A549 (cell line): ENCODE measurements at regions not wholly inside any gene's neighbourhood (a gene's known extent, or its start where the extent isn't known, plus 50 kb on each side); places are given as distances from the start of the nearest gene placed in this dataset.

Source experiments
- CBX2 ChIP-seq: fragments of 200-600 bp; sonication (generic); IDR thresholded peaks from 2 replicates; pipeline ENCODE4 v1.6.1; 2016; ENCODE audit warnings: low read depth, mild to moderate bottlenecking, borderline replicate concordance
- JUNB ChIP-seq: fragments of >200 bp; sonication (Bioruptor Twin); formaldehyde crosslinking; IDR thresholded peaks from 2 replicates; pipeline ENCODE4 v1.6.1; 2016
- KDM1A ChIP-seq: fragments of 200-600 bp; sonication (generic); IDR thresholded peaks from 2 replicates; pipeline ENCODE4 v1.6.1; 2016; ENCODE audit warnings: low read depth, mild to moderate bottlenecking
- MYC ChIP-seq: IDR thresholded peaks from 2 replicates; pipeline ENCODE4 v1.6.1; 2012; ENCODE audit warnings: mild to moderate bottlenecking, inconsistent platforms, low read length, improper control_type of control experiment, borderline replicate concordance
- NPAS2 ChIP-seq: fragments of 250-450 bp; sonication (Bioruptor Pico); IDR thresholded peaks from 2 replicates; pipeline ENCODE4 v1.8.0; 2022; ENCODE audit warnings: mild to moderate bottlenecking, moderate library complexity, borderline replicate concordance
- SREBF2 ChIP-seq: fragments of 450-650 bp; IDR thresholded peaks from 2 replicates; pipeline ENCODE4 v1.6.1; 2014; ENCODE audit warnings: mild to moderate bottlenecking, moderate library complexity
- TF ChIP-seq, protein P1 (sequence below): fragments of >200 bp; sonication (Bioruptor Twin); formaldehyde crosslinking; IDR thresholded peaks from 3 replicates; pipeline ENCODE4 v1.5.1; 2016
- TF ChIP-seq, protein P2 (sequence below): fragments of 200-600 bp; sonication (generic); IDR thresholded peaks from 2 replicates; pipeline ENCODE4 v1.6.1; 2016; ENCODE audit warnings: antibody characterized with exemption, mild to moderate bottlenecking, moderate library complexity
- TF ChIP-seq, protein P3 (sequence below): IDR thresholded peaks from 2 replicates; pipeline ENCODE4 v1.6.1; 2012

DNA sequence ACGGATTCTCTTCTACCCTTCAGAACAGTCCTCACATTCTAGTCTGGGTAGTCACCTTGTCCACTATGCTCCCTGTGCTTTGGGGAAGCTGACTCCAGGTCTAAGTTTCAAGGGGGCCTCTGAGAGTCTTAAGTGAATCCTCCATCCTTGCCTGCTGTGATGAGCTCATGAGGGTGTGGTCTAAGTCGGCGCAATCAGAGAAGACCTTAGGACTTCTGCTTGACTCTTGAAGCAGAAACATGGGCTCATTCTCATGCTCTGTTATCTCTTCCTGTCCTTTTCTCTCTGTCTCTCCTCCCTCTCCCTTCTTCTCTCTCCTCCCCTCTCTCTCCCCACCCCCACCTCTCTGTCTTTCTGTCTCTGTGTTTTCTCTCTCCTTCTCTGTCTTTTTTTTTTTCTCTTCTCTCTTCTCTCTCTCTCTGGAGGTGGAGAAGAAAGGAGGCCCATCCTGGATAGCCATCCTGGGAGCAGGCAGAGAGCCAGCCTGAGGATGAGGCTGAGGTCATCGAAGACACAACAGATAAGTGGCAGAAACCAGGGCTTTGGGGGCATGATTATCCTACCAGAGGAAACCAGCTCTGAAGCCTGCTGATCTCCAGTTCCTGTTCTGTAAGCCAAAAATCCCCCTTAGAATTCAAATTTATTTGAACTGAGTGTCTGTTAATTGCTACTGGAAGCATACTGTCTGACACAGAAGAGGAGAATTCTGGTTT is 245.6 kb downstream of the SIPA1L2 start:
- TF ChIP-seq, protein P1, sequence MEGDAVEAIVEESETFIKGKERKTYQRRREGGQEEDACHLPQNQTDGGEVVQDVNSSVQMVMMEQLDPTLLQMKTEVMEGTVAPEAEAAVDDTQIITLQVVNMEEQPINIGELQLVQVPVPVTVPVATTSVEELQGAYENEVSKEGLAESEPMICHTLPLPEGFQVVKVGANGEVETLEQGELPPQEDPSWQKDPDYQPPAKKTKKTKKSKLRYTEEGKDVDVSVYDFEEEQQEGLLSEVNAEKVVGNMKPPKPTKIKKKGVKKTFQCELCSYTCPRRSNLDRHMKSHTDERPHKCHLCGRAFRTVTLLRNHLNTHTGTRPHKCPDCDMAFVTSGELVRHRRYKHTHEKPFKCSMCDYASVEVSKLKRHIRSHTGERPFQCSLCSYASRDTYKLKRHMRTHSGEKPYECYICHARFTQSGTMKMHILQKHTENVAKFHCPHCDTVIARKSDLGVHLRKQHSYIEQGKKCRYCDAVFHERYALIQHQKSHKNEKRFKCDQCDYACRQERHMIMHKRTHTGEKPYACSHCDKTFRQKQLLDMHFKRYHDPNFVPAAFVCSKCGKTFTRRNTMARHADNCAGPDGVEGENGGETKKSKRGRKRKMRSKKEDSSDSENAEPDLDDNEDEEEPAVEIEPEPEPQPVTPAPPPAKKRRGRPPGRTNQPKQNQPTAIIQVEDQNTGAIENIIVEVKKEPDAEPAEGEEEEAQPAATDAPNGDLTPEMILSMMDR: no peak
- no peak for TF ChIP-seq JUNB
- no peak for TF ChIP-seq NPAS2 (CRISPR knock-in tag)
- TF ChIP-seq, protein P2, sequence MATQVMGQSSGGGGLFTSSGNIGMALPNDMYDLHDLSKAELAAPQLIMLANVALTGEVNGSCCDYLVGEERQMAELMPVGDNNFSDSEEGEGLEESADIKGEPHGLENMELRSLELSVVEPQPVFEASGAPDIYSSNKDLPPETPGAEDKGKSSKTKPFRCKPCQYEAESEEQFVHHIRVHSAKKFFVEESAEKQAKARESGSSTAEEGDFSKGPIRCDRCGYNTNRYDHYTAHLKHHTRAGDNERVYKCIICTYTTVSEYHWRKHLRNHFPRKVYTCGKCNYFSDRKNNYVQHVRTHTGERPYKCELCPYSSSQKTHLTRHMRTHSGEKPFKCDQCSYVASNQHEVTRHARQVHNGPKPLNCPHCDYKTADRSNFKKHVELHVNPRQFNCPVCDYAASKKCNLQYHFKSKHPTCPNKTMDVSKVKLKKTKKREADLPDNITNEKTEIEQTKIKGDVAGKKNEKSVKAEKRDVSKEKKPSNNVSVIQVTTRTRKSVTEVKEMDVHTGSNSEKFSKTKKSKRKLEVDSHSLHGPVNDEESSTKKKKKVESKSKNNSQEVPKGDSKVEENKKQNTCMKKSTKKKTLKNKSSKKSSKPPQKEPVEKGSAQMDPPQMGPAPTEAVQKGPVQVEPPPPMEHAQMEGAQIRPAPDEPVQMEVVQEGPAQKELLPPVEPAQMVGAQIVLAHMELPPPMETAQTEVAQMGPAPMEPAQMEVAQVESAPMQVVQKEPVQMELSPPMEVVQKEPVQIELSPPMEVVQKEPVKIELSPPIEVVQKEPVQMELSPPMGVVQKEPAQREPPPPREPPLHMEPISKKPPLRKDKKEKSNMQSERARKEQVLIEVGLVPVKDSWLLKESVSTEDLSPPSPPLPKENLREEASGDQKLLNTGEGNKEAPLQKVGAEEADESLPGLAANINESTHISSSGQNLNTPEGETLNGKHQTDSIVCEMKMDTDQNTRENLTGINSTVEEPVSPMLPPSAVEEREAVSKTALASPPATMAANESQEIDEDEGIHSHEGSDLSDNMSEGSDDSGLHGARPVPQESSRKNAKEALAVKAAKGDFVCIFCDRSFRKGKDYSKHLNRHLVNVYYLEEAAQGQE: no peak
- TF ChIP-seq SREBF2: no peak
- TF ChIP-seq MYC: no peak
- TF ChIP-seq CBX2: no peak
- TF ChIP-seq, protein P3, sequence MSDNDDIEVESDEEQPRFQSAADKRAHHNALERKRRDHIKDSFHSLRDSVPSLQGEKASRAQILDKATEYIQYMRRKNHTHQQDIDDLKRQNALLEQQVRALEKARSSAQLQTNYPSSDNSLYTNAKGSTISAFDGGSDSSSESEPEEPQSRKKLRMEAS: no peak
- TF ChIP-seq KDM1A: no peak
